Naive thymus-derived CD4-positive, alpha-beta T cell (primary cell): ENCODE measurements at regions not wholly inside any gene's neighbourhood (a gene's known extent, or its start where the extent isn't known, plus 50 kb on each side); places are given as distances from the start of the nearest gene placed in this dataset.

Source experiments
- ATAC-seq: fragments of 150-1000 bp; cut with Tn5 transposase; 2 replicates; pipeline ENCODE4 v1.10.0; 2021; ENCODE audit warnings: mild to moderate bottlenecking, moderate library complexity
- CTCF ChIA-PET: fragments of 350-600 bp; sonication (Branson Sonifier 250); formaldehyde crosslinking; loops from one replicate; lab custom pipeline; 2021; ENCODE audit warnings: antibody characterized with exemption; lab: Charles Lee
- POLR2A ChIA-PET: fragments of 350-600 bp; sonication (Branson Sonifier 250); formaldehyde crosslinking; loops from one replicate; lab custom pipeline; 2021; ENCODE audit warnings: antibody characterized with exemption, inconsistent platforms; lab: Charles Lee
- DNase-seq, 9 donors: peaks; one replicate each; pipeline versions ENCODE4 v3.0.0 to v3.0.0-alpha.2; 2020 to 2022; ENCODE audit warnings: mixed read lengths in 1 of 9
- H3K27ac ChIP-seq: one replicate; pipeline ENCODE4 v1.7.0; 2013; ENCODE audit warnings: mild to moderate bottlenecking, low read depth, low read length, moderate library complexity
- H3K27me3 ChIP-seq, 2 donors: one replicate each; pipeline ENCODE4 v1.7.0; 2013; ENCODE audit warnings: low read length in 2 of 2, mild to moderate bottlenecking in 2 of 2, moderate library complexity in 2 of 2; ENCODE audit not compliant: control insufficient read depth in 2 of 2, insufficient read depth in 2 of 2
- H3K36me3 ChIP-seq, 3 experiments: 1 replicate in 2 of 3; 2 replicates in 1 of 3; pipeline ENCODE4 v1.7.0; 2013; ENCODE audit warnings: low read length in 3 of 3, mild to moderate bottlenecking in 3 of 3, moderate library complexity in 1 of 3; ENCODE audit not compliant: insufficient read depth in 3 of 3, control insufficient read depth in 2 of 3
- H3K4me1 ChIP-seq, 2 donors: one replicate each; pipeline ENCODE4 v1.7.0; 2013; ENCODE audit warnings: low read length in 2 of 2, mild to moderate bottlenecking in 2 of 2, moderate library complexity in 1 of 2; ENCODE audit not compliant: control insufficient read depth in 2 of 2, insufficient read depth in 2 of 2
- H3K4me3 ChIP-seq: 2 replicates; pipeline ENCODE4 v1.7.0; 2013; ENCODE audit warnings: mild to moderate bottlenecking, low read length
- H3K9me3 ChIP-seq, 3 experiments: 1 replicate in 2 of 3; 2 replicates in 1 of 3; pipeline ENCODE4 v1.7.0; 2013; ENCODE audit warnings: low read length in 3 of 3; ENCODE audit not compliant: control insufficient read depth in 2 of 3
- H3K27ac Mint-ChIP-seq, 9 donors: one replicate each; pipeline ENCODE4 v1.8.0; 2020 to 2022; ENCODE audit warnings: mixed read lengths in 9 of 9, mild to moderate bottlenecking in 8 of 9, moderate library complexity in 5 of 9, inconsistent platforms in 2 of 9
- H3K27me3 Mint-ChIP-seq, 5 donors: one replicate each; pipeline ENCODE4 v1.8.0; 2021 to 2022; ENCODE audit warnings: mixed read lengths in 5 of 5, mild to moderate bottlenecking in 1 of 5
- H3K36me3 Mint-ChIP-seq, 5 donors: one replicate each; pipeline ENCODE4 v1.8.0; 2020 to 2022; ENCODE audit warnings: mixed read lengths in 5 of 5, mild to moderate bottlenecking in 3 of 5, inconsistent platforms in 1 of 5
- H3K4me1 Mint-ChIP-seq, 7 donors: one replicate each; pipeline ENCODE4 v1.8.0; 2020 to 2022; ENCODE audit warnings: mixed read lengths in 7 of 7, mild to moderate bottlenecking in 3 of 7, inconsistent platforms in 1 of 7
- H3K4me3 Mint-ChIP-seq, 10 donors: one replicate each; pipeline ENCODE4 v1.8.0; 2020 to 2022; ENCODE audit warnings: mild to moderate bottlenecking in 10 of 10, mixed read lengths in 10 of 10, moderate library complexity in 6 of 10, inconsistent platforms in 2 of 10
- H3K9me3 Mint-ChIP-seq, 11 donors: one replicate each; pipeline ENCODE4 v1.8.0; 2020 to 2022; ENCODE audit warnings: mixed read lengths in 11 of 11, mild to moderate bottlenecking in 4 of 11, inconsistent platforms in 1 of 11, moderate library complexity in 1 of 11
- intact Hi-C, 2 donors: fragments of 100-400 bp; cut with micrococcal nuclease; formaldehyde crosslinking; loops; one replicate each; pipeline ENCODE4 v1.15.1; 2023

DNA sequence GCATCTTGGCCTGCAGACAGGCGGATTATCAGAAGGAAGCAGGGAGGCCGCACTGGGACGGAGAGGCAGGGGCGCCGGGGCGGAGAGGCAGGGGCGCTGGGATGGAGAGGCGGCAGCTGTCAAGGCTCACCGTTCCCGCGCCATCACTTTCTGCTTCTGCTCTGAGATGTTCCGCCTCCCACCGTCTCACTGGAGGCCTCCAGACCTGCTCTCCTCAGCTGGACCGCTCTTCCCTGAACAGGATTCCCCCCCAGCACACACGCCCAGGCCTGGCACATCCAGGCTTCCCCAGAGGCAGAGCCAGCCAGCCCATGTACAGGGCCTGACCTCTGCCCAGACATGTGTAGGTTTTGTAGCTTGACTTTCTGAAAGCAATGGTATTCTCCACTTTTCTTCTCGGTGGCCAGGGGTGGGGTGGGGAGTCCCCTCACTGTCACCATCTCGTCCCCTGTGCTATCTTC lies 84.1 kb downstream of the RIPK4 start:
- Mint-ChIP-seq H3K4me1 (peaks cover 0 to 2% (median 0%) of the 10 kb centered on the region in 7 donors), H3K27ac (no peak overlapping the region), H3K27me3 (peaks cover 2 to 30% (median 12%) of the 10 kb centered on the region in 5 donors), H3K36me3 (no peaks in the 10 kb centered on the region), H3K9me3 (peaks cover 0 to 2% (median 0%) of the 10 kb centered on the region in 11 donors), H3K4me3 (no peak overlapping the region)
- Histone ChIP-seq H3K27ac (no peak overlapping the region), H3K4me1 (no peaks in the 10 kb centered on the region), H3K4me3 (no peak overlapping the region), H3K27me3 (no peaks in the 10 kb centered on the region), H3K36me3 (no peaks in the 10 kb centered on the region), H3K9me3 (no peaks in the 10 kb centered on the region)
- CTCF ChIA-PET: no interaction called here
- DNase-seq: no peak
- intact Hi-C loops: no loop called here
- POLR2A ChIA-PET: no interaction called here
- no peak for ATAC-seq

DNA sequence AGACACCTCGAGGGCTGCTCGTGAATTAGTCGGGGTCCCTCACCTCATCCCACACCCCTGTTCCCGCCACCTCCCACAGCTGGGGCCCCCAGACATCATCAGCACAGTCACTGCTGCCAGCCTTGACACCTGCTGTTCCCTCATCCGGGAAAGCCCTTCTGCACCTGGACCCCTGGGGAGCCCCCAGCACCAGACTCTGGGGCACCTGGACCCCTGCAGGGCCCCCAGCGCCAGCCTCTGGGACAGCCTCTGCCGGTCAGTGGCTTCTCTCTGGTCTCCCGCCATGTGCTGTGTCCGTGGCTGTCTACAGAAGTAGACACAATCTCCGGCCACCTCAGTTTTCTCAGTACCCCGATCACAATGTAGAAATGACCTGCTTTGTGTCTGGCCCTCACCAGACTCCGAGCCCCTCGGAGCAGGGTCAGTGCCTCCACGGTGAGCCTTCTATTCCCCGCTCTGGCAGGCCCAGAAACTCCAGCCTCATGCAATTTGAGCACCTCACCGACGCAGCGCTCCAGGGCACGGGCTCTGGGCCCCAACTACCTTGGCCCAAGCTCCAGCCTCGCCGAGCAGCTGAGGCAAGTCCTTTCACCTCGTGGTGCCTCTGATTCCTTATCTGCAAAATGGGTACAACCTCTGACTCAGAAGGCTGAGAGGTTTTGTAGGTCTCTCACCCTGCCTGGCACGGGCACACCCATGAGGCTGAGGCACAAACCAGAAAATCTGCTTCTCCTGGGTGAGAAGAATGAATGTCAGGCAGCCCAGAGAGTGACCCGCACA lies 84.7 kb downstream of the RIPK4 start:
- POLR2A ChIA-PET: no interaction called here
- Histone ChIP-seq H3K27me3 (no peaks in the 10 kb centered on the region), H3K27ac (no peak overlapping the region), H3K36me3 (no peaks in the 10 kb centered on the region), H3K4me1 (no peaks in the 10 kb centered on the region), H3K4me3 (no peak overlapping the region), H3K9me3 (no peaks in the 10 kb centered on the region)
- Mint-ChIP-seq H3K4me1 (peaks cover 0 to 2% (median 0%) of the 10 kb centered on the region in 7 donors), H3K36me3 (no peaks in the 10 kb centered on the region), H3K27ac (no peak overlapping the region), H3K9me3 (peaks cover 0 to 2% (median 0%) of the 10 kb centered on the region in 11 donors), H3K4me3 (no peak overlapping the region), H3K27me3 (peaks cover 5 to 32% (median 12%) of the 10 kb centered on the region in 5 donors)
- intact Hi-C loops: no loop called here
- CTCF ChIA-PET: no interaction called here
- no peak for DNase-seq
- ATAC-seq: no peak

- no peak overlapping the region for H3K4me3 Mint-ChIP-seq
Observed at GRCh38 chr21:41681348-41681801, 85.5 kb downstream of the RIPK4 start.

GRCh38 chr21:41680444-41681347 lies 86.2 kb downstream of the RIPK4 start:
- no peak overlapping the region for H3K4me3 Mint-ChIP-seq
- no peak overlapping the region for H3K4me3 ChIP-seq
- CTCF ChIA-PET: no interaction called here
- H3K27me3 ChIP-seq: no peaks in the 10 kb centered on the region
- H3K27ac Mint-ChIP-seq: no peak overlapping the region
- no peaks in the 10 kb centered on the region for H3K9me3 ChIP-seq
- DNase-seq (no peak), ATAC-seq (no peak)
- H3K4me1 Mint-ChIP-seq: peaks cover 0 to 2% (median 0%) of the 10 kb centered on the region in 7 donors
- no peaks in the 10 kb centered on the region for H3K4me1 ChIP-seq
- H3K9me3 Mint-ChIP-seq: peaks cover 0 to 2% (median 0%) of the 10 kb centered on the region in 11 donors
- H3K36me3 ChIP-seq: no peaks in the 10 kb centered on the region
- H3K36me3 Mint-ChIP-seq: no peaks in the 10 kb centered on the region
- no peak overlapping the region for H3K27ac ChIP-seq
- POLR2A ChIA-PET: no interaction called here
- H3K27me3 Mint-ChIP-seq: peaks cover 8 to 30% (median 11%) of the 10 kb centered on the region in 5 donors
- intact Hi-C loops: no loop called here

More at GRCh38 chr21:41681348-41681801, 85.5 kb downstream of the RIPK4 start:
- H3K4me3 ChIP-seq: no peak overlapping the region
- DNase-seq (no peak), ATAC-seq (no peak)
- no peaks in the 10 kb centered on the region for H3K36me3 ChIP-seq
- CTCF ChIA-PET: no interaction called here
- H3K4me1 ChIP-seq: no peaks in the 10 kb centered on the region
- H3K27me3 ChIP-seq: no peaks in the 10 kb centered on the region
- H3K9me3 Mint-ChIP-seq: peaks cover 0 to 2% (median 0%) of the 10 kb centered on the region in 11 donors
- no peaks in the 10 kb centered on the region for H3K9me3 ChIP-seq
- H3K36me3 Mint-ChIP-seq: no peaks in the 10 kb centered on the region
- POLR2A ChIA-PET: no interaction called here
- peaks cover 0 to 2% (median 0%) of the 10 kb centered on the region in 7 donors for H3K4me1 Mint-ChIP-seq
- no peak overlapping the region for H3K27ac Mint-ChIP-seq
- intact Hi-C loops: no loop called here
- peaks cover 6 to 28% (median 12%) of the 10 kb centered on the region in 5 donors for H3K27me3 Mint-ChIP-seq
- no peak overlapping the region for H3K27ac ChIP-seq

GRCh38 chr21:41678924-41679318 lies 87.9 kb downstream of the RIPK4 start:
- DNase-seq (no peak), ATAC-seq (peak; percentile 93)
- no peaks in the 10 kb centered on the region for H3K9me3 ChIP-seq
- H3K4me1 Mint-ChIP-seq: peaks cover 0 to 2% (median 0%) of the 10 kb centered on the region in 7 donors
- no peaks in the 10 kb centered on the region for H3K4me1 ChIP-seq
- H3K4me3 ChIP-seq: no peak overlapping the region
- H3K9me3 Mint-ChIP-seq: no peaks in the 10 kb centered on the region
- H3K27me3 ChIP-seq: no peaks in the 10 kb centered on the region
- H3K27ac ChIP-seq: no peak overlapping the region
- no peak overlapping the region for H3K27ac Mint-ChIP-seq
- H3K36me3 ChIP-seq: no peaks in the 10 kb centered on the region
- ChIA-PET POLR2A (no interaction called here), CTCF (no interaction called here)
- intact Hi-C loops: no loop called here
- H3K27me3 Mint-ChIP-seq: peaks cover 6 to 26% (median 12%) of the 10 kb centered on the region in 5 donors
- H3K36me3 Mint-ChIP-seq: no peaks in the 10 kb centered on the region
- no peak overlapping the region for H3K4me3 Mint-ChIP-seq

DNA sequence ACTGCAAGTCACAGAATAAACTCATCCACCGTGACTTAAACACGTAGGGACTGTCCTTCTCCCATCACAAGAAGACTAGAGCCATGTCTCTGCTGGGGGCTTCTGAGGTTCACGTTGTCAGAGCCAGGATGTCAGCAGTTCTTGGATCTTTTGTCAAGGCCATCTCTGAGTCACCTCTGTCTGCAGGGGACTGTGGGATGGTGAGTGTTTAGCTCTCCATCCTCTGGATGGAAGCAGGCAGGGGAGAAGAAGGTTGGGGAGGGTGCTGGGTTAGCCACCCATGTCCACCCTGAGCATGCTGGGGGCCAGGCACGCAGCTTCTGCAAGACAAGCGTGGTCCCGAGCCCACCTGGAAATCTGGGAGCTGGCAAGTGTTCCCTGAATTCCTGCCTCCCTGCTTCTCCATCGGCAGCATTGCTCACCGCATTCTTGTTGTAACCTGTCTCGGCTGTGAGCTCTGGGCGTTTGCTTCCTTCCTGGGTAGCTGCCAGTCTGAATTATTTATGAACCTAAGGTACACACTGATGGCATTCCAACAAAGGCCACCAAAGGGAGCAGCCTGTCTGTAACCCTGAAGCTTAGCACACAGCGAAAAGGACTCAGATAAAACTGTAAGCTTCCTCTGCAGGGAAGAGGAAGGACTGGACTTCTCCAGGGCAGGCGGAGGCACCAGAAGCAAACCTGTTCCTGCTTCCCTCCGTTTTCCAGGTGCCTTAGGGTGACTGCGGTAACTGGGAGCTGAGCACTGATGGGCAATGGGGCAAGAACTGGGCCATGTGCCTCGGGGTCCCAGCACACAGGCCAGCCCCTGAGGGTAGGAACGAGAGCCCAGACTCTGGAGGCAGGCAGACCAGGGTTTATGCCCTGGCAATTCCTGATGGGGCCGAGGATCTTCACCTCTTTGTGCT lies 88.6 kb downstream of the RIPK4 start:
- ChIA-PET POLR2A (no interaction called here), CTCF (no interaction called here)
- H3K9me3 ChIP-seq: no peaks in the 10 kb centered on the region
- ATAC-seq: peak; percentile 27
- no peaks in the 10 kb centered on the region for H3K36me3 ChIP-seq
- no peaks in the 10 kb centered on the region for H3K4me1 ChIP-seq
- no peak overlapping the region for H3K4me3 ChIP-seq
- Mint-ChIP-seq H3K27ac (no peak overlapping the region), H3K4me1 (peaks cover 0 to 2% (median 0%) of the 10 kb centered on the region in 7 donors), H3K9me3 (no peaks in the 10 kb centered on the region), H3K36me3 (no peaks in the 10 kb centered on the region), H3K4me3 (no peak overlapping the region), H3K27me3 (peaks cover 5 to 26% (median 12%) of the 10 kb centered on the region in 5 donors)
- H3K27ac ChIP-seq: no peak overlapping the region
- DNase-seq: no peak
- H3K27me3 ChIP-seq: no peaks in the 10 kb centered on the region
- intact Hi-C loops: no loop called here
